ENCODE measurements at regions not wholly inside any gene's neighbourhood (a gene's known extent, or its start where the extent isn't known, plus 50 kb on each side); places are given as distances from the start of the nearest gene placed in this dataset.

DNA sequence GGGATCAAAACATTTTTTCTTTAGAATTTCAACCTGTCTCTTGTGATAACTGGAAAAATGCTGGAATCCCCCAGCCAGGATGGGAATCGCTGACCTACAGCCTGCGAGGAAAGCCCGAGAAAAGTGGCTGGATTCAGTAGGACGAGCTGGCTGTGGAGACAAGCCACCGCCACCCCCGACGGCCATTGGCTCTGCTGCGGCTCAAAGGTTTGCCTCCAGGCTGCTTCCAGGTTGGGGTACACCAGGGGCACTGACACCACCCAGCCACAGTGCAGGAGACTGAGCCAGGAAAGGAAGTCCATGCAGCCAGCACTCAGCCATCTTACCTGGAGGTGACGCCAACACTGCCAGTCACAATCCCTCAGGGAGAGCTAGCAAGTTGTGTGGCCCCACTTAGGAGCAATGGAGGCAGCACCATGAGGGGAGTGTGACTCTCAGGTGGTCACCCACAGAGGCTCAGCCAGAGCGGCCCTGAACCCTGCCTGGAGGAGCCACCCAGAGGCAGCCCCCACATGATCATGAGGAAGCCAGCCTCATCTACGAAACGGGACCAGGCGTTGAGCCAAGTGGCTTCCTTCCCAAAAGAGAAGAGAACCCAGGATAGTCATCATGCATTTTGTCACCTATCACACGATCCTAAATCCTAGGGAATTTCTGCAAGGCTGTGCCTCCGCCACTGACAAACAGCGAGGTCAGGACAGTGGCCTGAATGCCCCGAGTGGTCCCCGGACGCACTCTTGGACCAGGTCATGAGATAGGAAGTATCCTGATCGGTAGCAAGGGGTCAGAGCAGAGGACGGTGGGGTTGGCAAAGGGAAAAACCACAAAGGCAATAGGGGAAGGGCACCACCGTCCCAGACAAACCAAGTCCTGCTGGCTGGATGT, 84.8 kb downstream of the RBFOX3 start:
- H4K8ac ChIP-seq (replicated peaks; ENCODE audit: insufficient read length, low read depth, low read length): no peak overlapping the region
- no peak overlapping the region for H4K5ac ChIP-seq (ENCODE audit: insufficient read length, low read depth, low read length)
- no peak overlapping the region for H4K91ac ChIP-seq (ENCODE audit: insufficient read length, low read depth, low read length)
- H3K27ac ChIP-seq (ENCODE audit: insufficient read length, low read depth, low read length): no peak overlapping the region
- TF ChIP-seq, protein P1, sequence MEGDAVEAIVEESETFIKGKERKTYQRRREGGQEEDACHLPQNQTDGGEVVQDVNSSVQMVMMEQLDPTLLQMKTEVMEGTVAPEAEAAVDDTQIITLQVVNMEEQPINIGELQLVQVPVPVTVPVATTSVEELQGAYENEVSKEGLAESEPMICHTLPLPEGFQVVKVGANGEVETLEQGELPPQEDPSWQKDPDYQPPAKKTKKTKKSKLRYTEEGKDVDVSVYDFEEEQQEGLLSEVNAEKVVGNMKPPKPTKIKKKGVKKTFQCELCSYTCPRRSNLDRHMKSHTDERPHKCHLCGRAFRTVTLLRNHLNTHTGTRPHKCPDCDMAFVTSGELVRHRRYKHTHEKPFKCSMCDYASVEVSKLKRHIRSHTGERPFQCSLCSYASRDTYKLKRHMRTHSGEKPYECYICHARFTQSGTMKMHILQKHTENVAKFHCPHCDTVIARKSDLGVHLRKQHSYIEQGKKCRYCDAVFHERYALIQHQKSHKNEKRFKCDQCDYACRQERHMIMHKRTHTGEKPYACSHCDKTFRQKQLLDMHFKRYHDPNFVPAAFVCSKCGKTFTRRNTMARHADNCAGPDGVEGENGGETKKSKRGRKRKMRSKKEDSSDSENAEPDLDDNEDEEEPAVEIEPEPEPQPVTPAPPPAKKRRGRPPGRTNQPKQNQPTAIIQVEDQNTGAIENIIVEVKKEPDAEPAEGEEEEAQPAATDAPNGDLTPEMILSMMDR (conservative IDR thresholded peaks at IDR 0.05): no peak
- no CpG with 5 or more reads among the region's 22 CpGs for WGBS (ENCODE audit: extremely low coverage, insufficient read length, low lambda C conversion rate)
- Mint-ChIP-seq H3K9me3 (no peaks in the 10 kb centered on the region; a peak in 2 of 5 replicates), H3K36me3 (ENCODE audit: insufficient read depth in 1 of 3, low read depth in 3 of 3) (no peaks in the 10 kb centered on the region; a peak in 1 of 7 replicates), H3K4me3 (no peak overlapping the region), H3K4me1 (peaks cover 24 to 31% of the 10 kb centered on the region in 2 experiments), H3K27me3 (ENCODE audit: low read depth) (peaks cover 24% of the 10 kb centered on the region), H3K27ac (peak overlapping the region in 1 of 3 experiments; percentile 23; a peak in 1 of 7 replicates)
- H3K14ac ChIP-seq (ENCODE audit: insufficient read depth, low read length): no peak overlapping the region
- H3K79me2 ChIP-seq (ENCODE audit: insufficient read depth, low read length): no peaks in the 10 kb centered on the region
- H3K56ac ChIP-seq (ENCODE audit: insufficient read length, low read depth, low read length): no peak overlapping the region
- no peak overlapping the region for H3K4me2 ChIP-seq (ENCODE audit: insufficient read depth, insufficient read length, low read length)
- H2BK12ac ChIP-seq (ENCODE audit: insufficient read length, low read depth, low read length): no peak overlapping the region
- H3K9ac ChIP-seq (ENCODE audit: extremely low read depth, insufficient read length, low read length): no peak overlapping the region
- H2AK5ac ChIP-seq (ENCODE audit: insufficient read length, low read length): no peak overlapping the region
- H3K4me1 ChIP-seq (ENCODE audit: insufficient read depth, low read length): peaks cover 3% of the 10 kb centered on the region; the same call in 1 of the 2 replicates
- no peak for DNase-seq
- no peak overlapping the region for H3K18ac ChIP-seq (ENCODE audit: insufficient read length, low read depth, low read length)
- H3K9me3 ChIP-seq (ENCODE audit: control insufficient read depth, low read depth, low read length): no peaks in the 10 kb centered on the region
- H3K79me1 ChIP-seq (ENCODE audit: insufficient read depth, low read depth, low read length, poor library complexity, severe bottlenecking): no peaks in the 10 kb centered on the region
- no peaks in the 10 kb centered on the region for H4K20me1 ChIP-seq (ENCODE audit: control insufficient read depth, insufficient read depth, insufficient read length)
- H2BK15ac ChIP-seq (ENCODE audit: low read depth, low read length): no peak overlapping the region
- H2BK120ac ChIP-seq (ENCODE audit: low read depth, low read length, poor library complexity, severe bottlenecking): no peak overlapping the region
- peaks cover 3% of the 10 kb centered on the region for H3K23me2 ChIP-seq (ENCODE audit: insufficient read length, low read depth, low read length, poor library complexity, severe bottlenecking)
- no peak overlapping the region for H2BK20ac ChIP-seq (ENCODE audit: low read depth, low read length, poor library complexity, severe bottlenecking)
- H2AFZ ChIP-seq (ENCODE audit: low read length): no peak overlapping the region
- no peak overlapping the region for H2BK5ac ChIP-seq (ENCODE audit: insufficient read length, low read length)
- H3K23ac ChIP-seq (ENCODE audit: insufficient read length, low read depth, low read length): no peak overlapping the region
- no peak overlapping the region for H3K4ac ChIP-seq (ENCODE audit: low read depth, low read length)
- no peaks in the 10 kb centered on the region for H3K27me3 ChIP-seq (ENCODE audit: insufficient read depth, low read length)
- no peak overlapping the region for H3T11ph ChIP-seq (ENCODE audit: low read length)

Data from H9 (cell line).